Activated naive CD8-positive, alpha-beta T cell treated with anti-CD3 and anti-CD28 coated beads, Interleukin-2, amount 10 ng/mL, durations not matched to agents 7 days and 5 days (primary cell): ENCODE measurements at regions not wholly inside any gene's neighbourhood (a gene's known extent, or its start where the extent isn't known, plus 50 kb on each side); places are given as distances from the start of the nearest gene placed in this dataset.

Experiments
- ATAC-seq: fragments of 150-1000 bp; cut with Tn5 transposase; one replicate; pipeline ENCODE4 v1.10.0; 2021; ENCODE audit warnings: low read depth, moderate library complexity
- POLR2A ChIA-PET: fragments of 350-600 bp; sonication (Branson Sonifier 250); formaldehyde crosslinking; loops from one replicate; lab custom pipeline; 2021; ENCODE audit warnings: antibody characterized with exemption; lab: Charles Lee
- DNase-seq: peaks from one replicate; pipeline ENCODE4 v3.0.0; 2021
- H3K27ac Mint-ChIP-seq: one replicate; pipeline ENCODE4 v1.8.0; 2022; ENCODE audit warnings: mild to moderate bottlenecking, mixed read lengths
- H3K27me3 Mint-ChIP-seq: one replicate; pipeline ENCODE4 v1.8.0; 2022; ENCODE audit warnings: mild to moderate bottlenecking, moderate library complexity, mixed read lengths
- H3K36me3 Mint-ChIP-seq: one replicate; pipeline ENCODE4 v1.8.0; 2021; ENCODE audit warnings: mild to moderate bottlenecking, mixed read lengths
- H3K4me1 Mint-ChIP-seq: one replicate; pipeline ENCODE4 v1.8.0; 2021; ENCODE audit warnings: mixed read lengths
- H3K4me3 Mint-ChIP-seq: one replicate; pipeline ENCODE4 v1.8.0; 2022; ENCODE audit warnings: mild to moderate bottlenecking, moderate library complexity, mixed read lengths
- H3K9me3 Mint-ChIP-seq: one replicate; pipeline ENCODE4 v1.8.0; 2021; ENCODE audit warnings: mixed read lengths

DNA sequence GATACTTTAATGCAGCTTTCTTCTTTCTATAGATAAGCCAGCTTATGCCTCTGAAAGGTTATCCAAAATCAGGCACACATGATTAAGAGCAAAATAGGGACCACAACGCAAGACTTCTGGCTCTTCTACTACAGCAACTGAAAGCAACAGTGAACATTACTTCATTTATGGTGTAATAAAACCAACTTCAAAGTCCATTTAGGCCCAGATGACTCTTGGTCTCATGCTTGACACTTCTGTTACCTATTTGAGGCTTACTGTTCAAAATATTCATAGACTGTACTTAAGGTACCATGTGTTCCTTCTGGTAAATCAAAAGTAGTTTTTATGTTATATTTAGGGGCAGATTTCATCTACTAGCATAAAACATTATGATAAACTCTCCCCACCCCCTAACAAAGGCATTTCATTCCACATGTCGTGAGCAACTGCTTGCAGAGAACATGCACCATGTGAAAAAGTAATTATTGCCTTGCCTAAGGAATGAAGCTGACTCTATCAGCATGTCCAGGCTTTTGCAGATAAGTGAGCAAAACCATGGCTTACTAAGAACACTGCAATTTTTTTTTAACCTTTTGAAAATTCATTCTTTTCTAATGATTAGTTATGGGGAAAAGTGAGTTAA lies 154.9 kb upstream of the ITGB1 start:
- Mint-ChIP-seq H3K27me3 (peaks cover 14% of the 10 kb centered on the region), H3K9me3 (no peaks in the 10 kb centered on the region), H3K4me3 (no peak overlapping the region), H3K27ac (no peak overlapping the region), H3K4me1 (peaks cover 16% of the 10 kb centered on the region), H3K36me3 (no peaks in the 10 kb centered on the region)
- DNase-seq (no peak), ATAC-seq (no peak)
- POLR2A ChIA-PET, result no interaction called here

DNA sequence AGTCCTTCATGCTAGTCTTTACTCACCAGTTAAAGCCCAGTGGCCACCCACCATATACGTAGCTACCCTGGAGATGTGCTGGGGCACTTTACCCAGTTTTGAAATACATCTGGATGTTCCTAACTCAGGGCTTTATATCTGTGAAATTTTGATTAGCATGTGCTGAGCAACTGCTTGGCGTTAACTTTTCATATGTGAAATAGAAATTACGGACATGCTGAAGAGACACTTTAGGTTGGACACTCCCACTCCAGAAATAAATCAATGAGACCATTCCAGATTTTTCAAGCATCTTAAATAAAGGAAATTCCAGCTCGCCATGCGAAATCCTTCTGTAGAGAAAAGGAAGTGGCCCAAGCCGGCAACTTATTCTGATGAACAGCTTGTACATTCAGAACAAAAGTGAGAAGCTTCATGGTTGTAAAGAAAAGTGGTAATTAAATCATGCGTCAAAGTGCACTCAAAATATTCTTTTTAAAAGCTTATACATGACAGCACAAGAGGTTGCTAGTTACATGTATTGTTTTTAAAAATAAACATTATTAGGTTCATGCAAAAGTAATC lies 153.5 kb upstream of the ITGB1 start:
- no peak for ATAC-seq
- H3K9me3 Mint-ChIP-seq, result no peaks in the 10 kb centered on the region
- no peak overlapping the region for H3K27ac Mint-ChIP-seq
- peaks cover 9% of the 10 kb centered on the region for H3K4me1 Mint-ChIP-seq
- POLR2A ChIA-PET, result no interaction called here
- no peak for DNase-seq
- H3K36me3 Mint-ChIP-seq, result no peaks in the 10 kb centered on the region
- H3K27me3 Mint-ChIP-seq, result peaks cover 14% of the 10 kb centered on the region
- no peak overlapping the region for H3K4me3 Mint-ChIP-seq

DNA sequence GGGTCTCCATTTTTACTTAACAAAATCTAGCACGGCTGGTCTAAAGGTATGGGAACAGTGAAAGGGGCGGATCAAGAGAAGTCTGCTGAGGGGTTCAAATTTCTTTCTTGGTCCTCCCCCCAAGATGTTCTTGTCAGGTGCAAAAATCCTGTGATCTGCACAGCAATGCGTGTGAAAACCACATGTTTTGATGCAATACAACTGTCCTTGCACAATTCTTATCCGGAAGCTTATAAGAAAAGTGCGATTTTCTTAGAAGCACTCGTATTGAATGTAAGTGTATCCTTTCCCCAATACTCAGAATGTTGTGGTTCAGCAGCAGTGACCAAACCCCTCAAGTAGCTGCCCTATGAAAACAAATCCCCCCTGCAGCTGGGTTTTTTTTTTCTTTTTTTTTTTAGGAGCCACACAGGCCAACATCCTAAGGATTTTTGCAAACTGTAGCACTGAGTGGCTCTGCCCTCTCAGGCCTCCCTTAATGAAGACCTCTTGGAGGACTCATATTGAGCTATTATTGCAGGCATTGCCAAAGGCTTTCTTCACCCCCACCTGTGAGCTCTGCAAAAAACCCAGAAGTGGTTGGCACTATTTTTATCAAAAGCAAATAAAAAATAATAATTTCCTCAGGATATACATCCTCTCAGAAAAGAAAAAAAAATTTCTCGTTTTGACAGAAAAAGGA lies 151.9 kb upstream of the ITGB1 start:
- no peak overlapping the region for H3K27ac Mint-ChIP-seq
- no peaks in the 10 kb centered on the region for H3K9me3 Mint-ChIP-seq
- H3K4me1 Mint-ChIP-seq, result peaks cover 7% of the 10 kb centered on the region
- no peak overlapping the region for H3K4me3 Mint-ChIP-seq
- H3K27me3 Mint-ChIP-seq, result peaks cover 14% of the 10 kb centered on the region
- DNase-seq (no peak), ATAC-seq (no peak)
- POLR2A ChIA-PET, result interaction anchor here (0.6 kb wide), 1 partner anchor 27 kb away, joined by 3 read pairs; no protein-coding TSS in a partner anchor
- H3K36me3 Mint-ChIP-seq, result no peaks in the 10 kb centered on the region

DNA sequence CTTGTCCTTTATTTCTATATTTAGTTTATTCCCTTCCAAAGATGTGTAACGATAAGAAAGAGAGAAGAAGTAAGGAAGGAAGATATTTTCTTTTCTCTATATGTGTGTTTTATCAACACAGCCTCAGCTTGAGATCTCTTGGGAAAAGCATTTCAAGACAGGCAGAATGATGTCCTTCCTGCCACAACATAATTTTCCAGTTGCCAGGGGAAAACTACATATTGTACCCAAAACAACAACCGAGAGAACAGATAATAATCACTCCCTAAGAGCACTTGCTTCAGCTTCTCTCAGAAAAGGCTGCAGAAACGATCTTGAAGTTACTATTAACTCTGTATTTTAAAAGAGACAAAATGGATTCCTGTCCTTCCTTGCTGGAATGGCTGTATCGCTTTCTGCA lies 151.4 kb upstream of the ITGB1 start:
- Mint-ChIP-seq H3K4me1 (peaks cover 7% of the 10 kb centered on the region), H3K27ac (no peak overlapping the region), H3K4me3 (no peak overlapping the region), H3K27me3 (peaks cover 14% of the 10 kb centered on the region), H3K36me3 (no peaks in the 10 kb centered on the region), H3K9me3 (no peaks in the 10 kb centered on the region)
- ATAC-seq, result no peak
- POLR2A ChIA-PET, result interaction anchor here (0.6 kb wide), 1 partner anchor 27 kb away, joined by 3 read pairs; no protein-coding TSS in a partner anchor
- no peak for DNase-seq

DNA sequence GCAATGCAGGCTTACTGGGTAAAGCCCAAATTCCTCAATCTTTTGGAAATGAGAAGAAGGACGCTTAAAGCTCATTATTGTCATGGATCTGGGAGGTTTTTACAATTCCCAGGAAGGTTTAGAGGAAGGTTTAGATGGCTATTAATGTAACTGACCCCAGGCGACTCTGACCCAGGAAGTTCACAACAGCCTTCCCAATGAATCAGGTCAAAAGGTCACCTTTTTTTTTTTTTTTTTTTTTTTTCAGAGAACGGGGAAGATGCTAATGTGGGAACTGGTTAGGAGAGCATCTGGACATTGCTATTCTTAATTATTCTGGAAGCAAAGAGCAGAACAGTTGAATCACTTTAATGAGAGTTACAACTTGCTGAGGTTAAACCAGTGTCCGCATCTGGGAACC lies 149.9 kb upstream of the ITGB1 start:
- ATAC-seq (no peak), DNase-seq (no peak)
- Mint-ChIP-seq H3K9me3 (peaks cover 6% of the 10 kb centered on the region), H3K4me3 (no peak overlapping the region), H3K27ac (no peak overlapping the region), H3K36me3 (no peaks in the 10 kb centered on the region), H3K4me1 (peaks cover 7% of the 10 kb centered on the region), H3K27me3 (peaks cover 8% of the 10 kb centered on the region)
- POLR2A ChIA-PET, result interaction anchor here (0.7 to 1.4 kb wide), 2 partner anchors 108 to 127 kb away, joined by 4 read pairs; no protein-coding TSS in a partner anchor

DNA sequence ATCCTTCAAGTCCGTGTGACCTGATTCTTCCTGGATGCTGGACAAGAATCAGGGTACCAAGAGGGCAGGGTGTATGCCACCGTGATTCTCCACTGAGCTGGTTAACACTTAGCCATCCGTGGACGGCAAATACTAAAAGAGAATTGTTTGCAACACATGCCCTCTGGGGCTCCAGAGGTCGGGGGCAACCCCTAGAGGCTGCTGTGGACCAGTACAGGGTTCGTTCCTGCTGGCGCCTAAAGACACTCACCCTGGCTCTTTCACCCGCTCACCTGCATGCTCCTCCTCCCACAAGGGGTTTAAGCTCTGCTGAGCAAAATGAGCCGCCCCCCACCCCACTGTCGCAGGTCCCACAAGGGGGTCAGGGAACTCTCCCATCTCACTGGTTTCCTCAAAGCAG lies 148.7 kb upstream of the ITGB1 start:
- Mint-ChIP-seq H3K4me1 (peaks cover 5% of the 10 kb centered on the region), H3K4me3 (no peak overlapping the region), H3K27me3 (peaks cover 8% of the 10 kb centered on the region), H3K9me3 (peaks cover 6% of the 10 kb centered on the region), H3K36me3 (no peaks in the 10 kb centered on the region), H3K27ac (no peak overlapping the region)
- no peak for DNase-seq
- ATAC-seq, result no peak
- POLR2A ChIA-PET, result no interaction called here

DNA sequence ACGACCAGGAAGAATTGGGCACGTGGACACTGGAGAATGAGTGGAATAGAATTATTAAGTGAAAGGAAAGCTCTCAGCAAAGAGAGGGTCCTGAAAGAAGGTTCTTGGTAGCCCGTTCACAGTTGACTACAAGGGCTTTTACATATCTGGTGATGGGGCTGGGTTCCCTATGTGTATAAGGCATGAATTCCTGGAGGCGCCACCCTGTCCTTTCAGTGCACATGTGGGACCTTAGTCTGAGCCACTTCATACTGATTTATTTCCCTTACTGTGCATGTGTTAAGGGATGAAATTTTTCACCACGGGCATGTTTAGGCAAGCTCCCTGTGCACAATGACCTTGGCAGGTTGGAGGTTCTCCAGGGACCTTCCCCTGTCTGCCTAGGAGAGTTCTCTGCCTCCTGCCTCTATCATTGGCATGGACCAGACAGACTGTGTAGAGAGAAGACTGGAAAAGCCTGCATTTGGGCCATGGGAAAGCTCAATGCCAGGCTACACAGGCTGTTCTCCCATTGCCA lies 145.9 kb upstream of the ITGB1 start:
- ATAC-seq, result no peak
- DNase-seq, result no peak
- Mint-ChIP-seq H3K36me3 (peaks cover 2% of the 10 kb centered on the region), H3K4me3 (no peak overlapping the region), H3K9me3 (peaks cover 7% of the 10 kb centered on the region), H3K4me1 (peaks cover 14% of the 10 kb centered on the region), H3K27ac (no peak overlapping the region), H3K27me3 (peaks cover 3% of the 10 kb centered on the region)
- POLR2A ChIA-PET, result no interaction called here

DNA sequence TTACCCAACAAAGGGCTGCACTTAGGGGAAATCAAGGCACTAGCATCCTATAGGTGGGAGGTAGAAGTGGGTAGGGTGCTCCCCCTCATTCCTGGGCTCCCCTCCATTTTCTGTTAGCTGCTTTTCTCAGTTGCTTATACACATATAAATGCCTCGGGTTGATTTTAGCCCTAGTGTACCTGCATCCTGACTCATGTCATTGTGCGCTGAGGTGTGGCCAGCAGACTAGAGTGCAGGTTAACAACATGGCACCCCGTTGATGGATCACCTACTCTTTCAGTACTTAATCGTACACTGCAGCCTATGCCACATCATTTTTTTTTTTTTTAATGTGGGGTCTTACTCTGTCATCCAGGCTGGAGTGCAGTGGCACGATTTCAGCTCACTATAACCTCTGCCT lies 144.0 kb upstream of the ITGB1 start:
- no peak for ATAC-seq
- Mint-ChIP-seq H3K4me3 (no peak overlapping the region), H3K27me3 (no peaks in the 10 kb centered on the region), H3K27ac (no peak overlapping the region), H3K36me3 (peaks cover 2% of the 10 kb centered on the region), H3K4me1 (peaks cover 16% of the 10 kb centered on the region), H3K9me3 (peaks cover 10% of the 10 kb centered on the region)
- no peak for DNase-seq
- POLR2A ChIA-PET, result no interaction called here

DNA sequence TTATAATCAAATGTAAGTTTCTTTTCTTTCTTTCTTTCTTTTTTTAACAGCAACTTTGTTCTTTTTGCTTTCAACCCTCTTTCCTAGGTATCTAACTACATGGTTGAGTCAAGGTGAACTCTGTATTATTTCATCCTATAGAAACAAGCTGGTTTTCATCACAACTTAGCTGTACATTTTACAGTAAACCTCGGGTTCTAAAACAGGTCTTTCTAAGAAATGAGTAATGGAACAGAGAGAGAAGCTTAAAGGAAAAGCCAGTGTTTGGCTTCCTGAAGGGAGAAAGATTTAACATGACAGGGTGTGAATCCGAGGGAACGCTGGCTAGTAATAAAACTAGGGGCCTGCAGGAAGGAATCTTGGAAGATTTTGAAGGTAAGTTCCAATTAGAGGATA lies 143.4 kb upstream of the ITGB1 start:
- ATAC-seq (no peak), DNase-seq (no peak)
- H3K4me3 Mint-ChIP-seq, result no peak overlapping the region
- peaks cover 4% of the 10 kb centered on the region for H3K36me3 Mint-ChIP-seq
- no peaks in the 10 kb centered on the region for H3K27me3 Mint-ChIP-seq
- no peak overlapping the region for H3K27ac Mint-ChIP-seq
- POLR2A ChIA-PET, result no interaction called here
- peaks cover 13% of the 10 kb centered on the region for H3K9me3 Mint-ChIP-seq
- peaks cover 16% of the 10 kb centered on the region for H3K4me1 Mint-ChIP-seq

DNA sequence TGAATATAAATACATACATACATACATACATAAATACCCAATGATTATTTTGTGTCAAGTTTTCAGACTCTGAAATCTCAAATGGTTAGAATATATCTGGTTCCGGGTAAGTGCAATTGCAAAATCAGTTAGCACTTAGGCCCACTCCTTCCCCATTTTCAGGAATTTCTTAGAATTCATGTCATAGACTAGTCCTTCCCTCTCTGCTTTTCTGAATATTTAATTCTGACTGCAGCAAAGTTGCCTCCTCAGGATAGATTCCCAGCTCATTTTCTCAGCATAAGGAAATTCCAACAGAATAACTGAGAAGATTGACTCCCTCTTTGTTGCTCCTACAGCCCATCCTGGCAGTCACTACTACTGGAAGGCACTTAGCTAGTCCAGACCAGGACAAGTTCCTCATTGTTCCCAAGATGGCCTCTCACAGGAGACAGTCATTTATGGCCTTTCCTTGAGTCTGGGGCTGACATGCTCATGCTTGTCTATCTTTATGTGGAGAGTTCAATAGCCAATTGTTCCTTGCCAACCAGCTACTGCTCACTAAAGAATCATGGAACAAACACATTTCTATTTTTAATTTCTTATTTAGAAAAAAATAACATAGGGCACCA lies 142.9 kb upstream of the ITGB1 start:
- H3K4me3 Mint-ChIP-seq, result no peak overlapping the region
- peaks cover 16% of the 10 kb centered on the region for H3K4me1 Mint-ChIP-seq
- ATAC-seq, result no peak
- no peak for DNase-seq
- H3K9me3 Mint-ChIP-seq, result peaks cover 13% of the 10 kb centered on the region
- no peak overlapping the region for H3K27ac Mint-ChIP-seq
- no peaks in the 10 kb centered on the region for H3K27me3 Mint-ChIP-seq
- POLR2A ChIA-PET, result no interaction called here
- H3K36me3 Mint-ChIP-seq, result peaks cover 4% of the 10 kb centered on the region

DNA sequence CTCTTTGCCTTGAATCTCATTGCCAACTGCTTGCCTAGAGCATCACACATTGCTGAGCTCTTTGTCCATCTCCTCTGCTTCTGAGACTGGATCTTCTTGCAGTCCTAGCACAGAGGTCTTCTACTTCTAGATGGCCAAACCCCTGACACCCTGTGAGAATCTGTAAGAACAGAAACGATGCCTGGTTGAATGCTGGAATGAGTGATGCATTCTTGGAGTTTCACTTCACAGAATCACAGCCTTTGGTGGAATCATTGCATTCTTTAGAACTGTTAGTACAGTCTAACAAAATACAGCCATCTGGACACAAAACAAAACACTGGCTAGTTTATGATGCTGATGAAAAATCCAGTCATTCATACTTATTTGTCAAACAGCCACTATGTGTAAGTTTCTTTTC lies 141.7 kb upstream of the ITGB1 start:
- no peak for ATAC-seq
- no peak overlapping the region for H3K4me3 Mint-ChIP-seq
- peaks cover 16% of the 10 kb centered on the region for H3K4me1 Mint-ChIP-seq

DNA sequence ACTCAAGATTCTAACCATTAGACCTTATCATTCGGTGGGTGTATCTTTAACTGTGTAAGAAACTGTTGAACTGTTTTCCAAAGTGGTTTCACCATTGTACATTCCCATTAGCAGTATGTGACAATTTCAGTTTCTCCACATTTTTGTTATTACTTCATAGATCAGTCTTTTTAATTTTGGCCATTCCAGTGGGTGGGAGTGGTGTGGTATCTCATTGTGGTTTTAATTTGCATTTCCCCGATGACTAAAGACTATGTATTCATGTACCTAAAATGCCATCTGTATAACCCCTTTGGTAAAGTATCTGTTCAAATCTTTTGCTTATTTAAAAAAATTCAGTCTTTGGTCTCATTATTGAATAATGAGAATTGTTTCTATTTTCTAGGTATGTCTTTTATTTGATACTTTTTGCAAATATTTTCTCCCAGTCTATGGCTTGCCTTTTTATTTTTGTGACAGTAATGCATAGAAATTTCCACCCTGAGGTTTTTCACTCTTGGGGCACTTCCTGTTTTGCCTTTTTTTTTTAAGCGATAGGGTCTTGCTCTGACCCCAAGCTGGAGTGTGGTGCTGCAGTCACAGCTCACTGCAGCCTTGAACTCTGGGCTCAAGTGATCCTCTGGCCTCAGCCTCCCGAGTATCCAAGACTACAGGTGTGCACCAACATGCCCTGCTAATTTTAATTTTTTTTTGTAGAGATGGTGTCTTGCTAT lies 141.1 kb upstream of the ITGB1 start:
- Mint-ChIP-seq H3K4me3 (no peak overlapping the region), H3K36me3 (peaks cover 7% of the 10 kb centered on the region), H3K9me3 (peaks cover 18% of the 10 kb centered on the region), H3K27ac (no peak overlapping the region), H3K4me1 (peaks cover 16% of the 10 kb centered on the region), H3K27me3 (no peaks in the 10 kb centered on the region)
- ATAC-seq (no peak), DNase-seq (no peak)
- POLR2A ChIA-PET, result no interaction called here

More for the DNA sequence above, 141.7 kb upstream of the ITGB1 start:
- no peaks in the 10 kb centered on the region for H3K27me3 Mint-ChIP-seq
- peaks cover 6% of the 10 kb centered on the region for H3K36me3 Mint-ChIP-seq
- H3K9me3 Mint-ChIP-seq, result peaks cover 14% of the 10 kb centered on the region
- POLR2A ChIA-PET, result no interaction called here
- no peak for DNase-seq
- no peak overlapping the region for H3K27ac Mint-ChIP-seq
